H9 (cell line): ENCODE measurements at regions not wholly inside any gene's neighbourhood (a gene's known extent, or its start where the extent isn't known, plus 50 kb on each side); places are given as distances from the start of the nearest gene placed in this dataset.

Source experiments
- DNase-seq: peaks from one replicate; pipeline ENCODE4 v3.0.0-alpha.2; 2017
- H2AFZ ChIP-seq: one replicate; pipeline ENCODE4 v1.6.1; 2013; ENCODE audit warnings: mild to moderate bottlenecking, low read length, control low read depth, moderate library complexity
- H2AK5ac ChIP-seq: 2 replicates; pipeline ENCODE4 v1.6.1; 2013; ENCODE audit warnings: low read length, control low read depth, mixed read lengths; ENCODE audit not compliant: insufficient read length
- H2BK120ac ChIP-seq: one replicate; pipeline ENCODE4 v1.6.1; 2013; ENCODE audit warnings: low read depth, mild to moderate bottlenecking, low read length, control low read depth, inconsistent platforms; ENCODE audit not compliant: poor library complexity, severe bottlenecking
- H2BK12ac ChIP-seq: 2 replicates; pipeline ENCODE4 v1.6.1; 2013; ENCODE audit warnings: low read length, control low read depth, mixed read lengths, low read depth; ENCODE audit not compliant: insufficient read length
- H2BK15ac ChIP-seq: 2 replicates; pipeline ENCODE4 v1.6.1; 2013; ENCODE audit warnings: low read depth, low read length, control low read depth
- H2BK20ac ChIP-seq: one replicate; pipeline ENCODE4 v1.6.1; 2013; ENCODE audit warnings: low read depth, mild to moderate bottlenecking, low read length, control low read depth, inconsistent platforms; ENCODE audit not compliant: poor library complexity, severe bottlenecking
- H2BK5ac ChIP-seq: 2 replicates; pipeline ENCODE4 v1.6.1; 2013; ENCODE audit warnings: low read length, control low read depth, mixed read lengths; ENCODE audit not compliant: insufficient read length
- H3K14ac ChIP-seq: 2 replicates; pipeline ENCODE4 v1.6.1; 2013; ENCODE audit warnings: low read length, control low read depth; ENCODE audit not compliant: insufficient read depth
- H3K18ac ChIP-seq: 2 replicates; pipeline ENCODE4 v1.6.1; 2013; ENCODE audit warnings: low read depth, mild to moderate bottlenecking, mixed read lengths, low read length, control low read depth; ENCODE audit not compliant: insufficient read length
- H3K23ac ChIP-seq: 2 replicates; pipeline ENCODE4 v1.6.1; 2013; ENCODE audit warnings: low read length, control low read depth, mixed read lengths, low read depth; ENCODE audit not compliant: insufficient read length
- H3K23me2 ChIP-seq: 2 replicates; pipeline ENCODE4 v1.6.1; 2013; ENCODE audit warnings: low read depth, mild to moderate bottlenecking, mixed read lengths, low read length, control low read depth; ENCODE audit not compliant: insufficient read length, poor library complexity, severe bottlenecking
- H3K27ac ChIP-seq: 2 replicates; pipeline ENCODE4 v1.5.1; 2013; ENCODE audit warnings: low read length, control low read depth, mixed read lengths, low read depth; ENCODE audit not compliant: insufficient read length
- H3K27me3 ChIP-seq: 2 replicates; pipeline ENCODE4 v1.6.1; 2013; ENCODE audit warnings: low read length, control low read depth, inconsistent platforms; ENCODE audit not compliant: insufficient read depth
- H3K4ac ChIP-seq: 2 replicates; pipeline ENCODE4 v1.6.1; 2013; ENCODE audit warnings: low read depth, mild to moderate bottlenecking, control low read depth, inconsistent platforms, low read length, moderate library complexity
- H3K4me1 ChIP-seq: 2 replicates; pipeline ENCODE4 v1.6.1; 2013; ENCODE audit warnings: low read length, control low read depth, inconsistent platforms; ENCODE audit not compliant: insufficient read depth
- H3K4me2 ChIP-seq: 2 replicates; pipeline ENCODE4 v1.6.1; 2013; ENCODE audit warnings: low read length, control low read depth, mixed read lengths; ENCODE audit not compliant: insufficient read length, insufficient read depth
- H3K56ac ChIP-seq: 2 replicates; pipeline ENCODE4 v1.6.1; 2013; ENCODE audit warnings: low read depth, mild to moderate bottlenecking, mixed read lengths, low read length, control low read depth; ENCODE audit not compliant: insufficient read length
- H3K79me1 ChIP-seq: 2 replicates; pipeline ENCODE4 v1.6.1; 2013; ENCODE audit warnings: low read depth, mild to moderate bottlenecking, moderate library complexity, low read length, control low read depth, inconsistent platforms; ENCODE audit not compliant: insufficient read depth, poor library complexity, severe bottlenecking
- H3K79me2 ChIP-seq: 2 replicates; pipeline ENCODE4 v1.6.1; 2013; ENCODE audit warnings: low read length, control low read depth, inconsistent platforms; ENCODE audit not compliant: insufficient read depth
- H3K9ac ChIP-seq: 2 replicates; pipeline ENCODE4 v1.6.1; 2013; ENCODE audit warnings: low read length, control low read depth, mixed read lengths; ENCODE audit not compliant: insufficient read length; ENCODE audit errors: extremely low read depth
- H3K9me3 ChIP-seq: one replicate; pipeline ENCODE4 v1.6.1; 2013; ENCODE audit warnings: low read depth, low read length, inconsistent platforms; ENCODE audit not compliant: control insufficient read depth
- H3T11ph ChIP-seq: one replicate; pipeline ENCODE4 v1.6.1; 2013; ENCODE audit warnings: mild to moderate bottlenecking, low read length, control low read depth, inconsistent platforms
- H4K20me1 ChIP-seq: one replicate; pipeline ENCODE4 v1.6.1; 2013; ENCODE audit not compliant: control insufficient read depth, insufficient read length, insufficient read depth
- H4K5ac ChIP-seq: 2 replicates; pipeline ENCODE4 v1.6.1; 2013; ENCODE audit warnings: low read depth, mild to moderate bottlenecking, mixed read lengths, low read length, control low read depth; ENCODE audit not compliant: insufficient read length
- H4K8ac ChIP-seq: replicated peaks from 2 replicates; pipeline ENCODE4 v1.6.1; 2013; ENCODE audit warnings: low read length, control low read depth, mixed read lengths, low read depth; ENCODE audit not compliant: insufficient read length
- H4K91ac ChIP-seq: 2 replicates; pipeline ENCODE4 v1.6.1; 2013; ENCODE audit warnings: low read depth, mild to moderate bottlenecking, moderate library complexity, mixed read lengths, low read length, control low read depth; ENCODE audit not compliant: insufficient read length
- H3K27ac Mint-ChIP-seq, 3 experiments: 2 replicates in 2 of 3; 3 replicates in 1 of 3; pipeline ENCODE4 v1.8.0; 2020 to 2021; ENCODE audit warnings: mixed read lengths in 3 of 3, mild to moderate bottlenecking in 1 of 3, moderate library complexity in 1 of 3
- H3K27me3 Mint-ChIP-seq: 2 replicates; pipeline ENCODE4 v1.8.0; 2021; ENCODE audit warnings: low read depth, mild to moderate bottlenecking, moderate library complexity, mixed read lengths
- H3K36me3 Mint-ChIP-seq, 3 experiments: 2 replicates in 2 of 3; 3 replicates in 1 of 3; pipeline ENCODE4 v1.8.0; 2020 to 2021; ENCODE audit warnings: low read depth in 3 of 3, mixed read lengths in 3 of 3; ENCODE audit not compliant: insufficient read depth in 1 of 3
- H3K4me1 Mint-ChIP-seq, 2 experiments: 2 replicates each; pipeline ENCODE4 v1.8.0; 2020; ENCODE audit warnings: mixed read lengths in 2 of 2
- H3K4me3 Mint-ChIP-seq, 2 experiments: 2 replicates in 1 of 2; 3 replicates in 1 of 2; pipeline ENCODE4 v1.8.0; 2020 to 2021; ENCODE audit warnings: mild to moderate bottlenecking in 2 of 2, mixed read lengths in 2 of 2, moderate library complexity in 1 of 2
- H3K9me3 Mint-ChIP-seq, 2 experiments: 2 replicates in 1 of 2; 3 replicates in 1 of 2; pipeline ENCODE4 v1.8.0; 2020; ENCODE audit warnings: mild to moderate bottlenecking in 2 of 2, mixed read lengths in 2 of 2, moderate library complexity in 1 of 2
- CTCF ChIP-seq: fragments of 200-600 bp; sonication (generic); conservative IDR thresholded peaks from 3 replicates; pipeline ENCODE4 v1.8.0; 2021; ENCODE audit warnings: antibody characterized with exemption, mild to moderate bottlenecking
- WGBS: extraction: QIAGEN DNeasy Blood & Tissue Kit; methylation state at CpG from one replicate; pipeline ENCODE4 v1.1.7; 2013; ENCODE audit warnings: missing lambda C conversion rate, low lambda C conversion rate, mixed read lengths; ENCODE audit not compliant: insufficient read length; ENCODE audit errors: extremely low coverage; 5-methylcytosine and 5-hydroxymethylcytosine counted together

DNA sequence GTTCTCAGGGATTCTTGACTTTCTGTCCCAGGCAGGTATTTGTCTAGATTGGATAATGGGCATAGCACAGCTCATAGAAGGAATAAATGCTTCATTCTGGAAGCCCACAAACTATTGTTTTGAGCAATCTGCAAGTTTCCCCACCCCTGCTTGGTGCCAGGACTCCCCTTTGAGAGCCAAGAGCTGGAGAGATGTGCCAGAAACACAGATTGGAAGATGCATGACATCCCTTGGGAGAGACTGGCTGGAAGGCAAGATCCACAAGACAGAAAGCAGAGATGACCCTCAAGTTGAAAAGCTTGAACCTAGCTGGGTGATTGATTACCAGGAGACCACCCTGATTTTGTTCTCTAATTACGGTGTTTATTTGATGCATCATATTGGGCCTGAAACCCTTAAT, 89.2 kb upstream of the E2F8 start:
- Histone ChIP-seq H3K23me2 (no peaks in the 10 kb centered on the region), H2BK20ac (no peak overlapping the region), H3T11ph (no peak overlapping the region), H3K9me3 (no peaks in the 10 kb centered on the region), H4K8ac (no peak overlapping the region), H3K4me2 (no peak overlapping the region), H3K56ac (no peak overlapping the region), H3K79me1 (no peaks in the 10 kb centered on the region), H2BK15ac (no peak overlapping the region), H3K4ac (no peak overlapping the region), H4K91ac (no peak overlapping the region), H4K20me1 (no peaks in the 10 kb centered on the region), H3K27ac (no peak overlapping the region), H3K23ac (no peak overlapping the region), H2AK5ac (no peak overlapping the region), H2AFZ (no peak overlapping the region), H3K14ac (no peak overlapping the region), H3K18ac (no peak overlapping the region), H2BK12ac (no peak overlapping the region), H4K5ac (no peak overlapping the region), H3K4me1 (no peaks in the 10 kb centered on the region), H2BK5ac (no peak overlapping the region), H3K9ac (no peak overlapping the region), H3K27me3 (no peaks in the 10 kb centered on the region), H3K79me2 (no peaks in the 10 kb centered on the region), H2BK120ac (no peak overlapping the region)
- DNase-seq, result no peak
- no peak for TF ChIP-seq CTCF
- Mint-ChIP-seq H3K4me1 (no peaks in the 10 kb centered on the region), H3K27me3 (peaks cover 11% of the 10 kb centered on the region), H3K4me3 (no peak overlapping the region), H3K9me3 (no peaks in the 10 kb centered on the region), H3K27ac (no peak overlapping the region), H3K36me3 (no peaks in the 10 kb centered on the region)
- WGBS, result no CpG with 5 or more reads among the region's 1 CpG
